Sigmoid colon (tissue), 4 donors: ENCODE measurements at regions not wholly inside any gene's neighbourhood (a gene's known extent, or its start where the extent isn't known, plus 50 kb on each side); places are given as distances from the start of the nearest gene placed in this dataset.

ENCODE experiments used
- POLR2A ChIP-seq, 2 donors: fragments of 450-650 bp; IDR thresholded peaks; one replicate each; pipeline ENCODE4 v1.6.1; 2016; ENCODE audit warnings: antibody characterized with exemption in 2 of 2, mild to moderate bottlenecking in 2 of 2, moderate library complexity in 2 of 2
- POLR2AphosphoS5 ChIP-seq, 4 donors: sonication (generic); formaldehyde crosslinking; IDR thresholded peaks; one replicate each; pipeline ENCODE4 v1.6.1; 2017; ENCODE audit warnings: antibody characterized with exemption in 4 of 4
- TF ChIP-seq, protein P1 (sequence below), 4 experiments: fragments of 450-650 bp in 3 of 4; fragments of 200-600 bp in 1 of 4; IDR thresholded peaks; one replicate each; pipeline ENCODE4 v1.5.1; 2016 to 2019; ENCODE audit warnings: antibody characterized with exemption in 4 of 4, mild to moderate bottlenecking in 3 of 4, moderate library complexity in 2 of 4

DNA sequence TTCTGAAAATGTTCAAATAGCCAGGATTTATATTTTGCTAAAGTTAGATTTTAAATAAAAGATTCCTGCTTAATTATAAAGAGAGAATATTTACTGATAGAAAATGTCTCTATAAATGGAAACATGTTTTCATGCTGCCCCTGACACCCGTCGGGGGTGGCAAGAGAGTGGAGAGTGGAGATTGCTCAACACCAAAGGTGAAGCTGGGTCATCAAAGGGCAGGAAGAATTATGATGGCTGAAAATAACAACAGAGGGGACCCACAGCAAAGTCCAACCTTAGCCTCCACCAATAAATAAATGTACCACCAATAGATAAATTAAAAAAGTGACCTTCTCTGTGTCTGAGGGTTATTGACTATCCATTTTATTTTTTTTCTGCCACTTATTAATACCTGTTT lies 326.8 kb upstream of the GYPC start:
- TF ChIP-seq, protein P1, sequence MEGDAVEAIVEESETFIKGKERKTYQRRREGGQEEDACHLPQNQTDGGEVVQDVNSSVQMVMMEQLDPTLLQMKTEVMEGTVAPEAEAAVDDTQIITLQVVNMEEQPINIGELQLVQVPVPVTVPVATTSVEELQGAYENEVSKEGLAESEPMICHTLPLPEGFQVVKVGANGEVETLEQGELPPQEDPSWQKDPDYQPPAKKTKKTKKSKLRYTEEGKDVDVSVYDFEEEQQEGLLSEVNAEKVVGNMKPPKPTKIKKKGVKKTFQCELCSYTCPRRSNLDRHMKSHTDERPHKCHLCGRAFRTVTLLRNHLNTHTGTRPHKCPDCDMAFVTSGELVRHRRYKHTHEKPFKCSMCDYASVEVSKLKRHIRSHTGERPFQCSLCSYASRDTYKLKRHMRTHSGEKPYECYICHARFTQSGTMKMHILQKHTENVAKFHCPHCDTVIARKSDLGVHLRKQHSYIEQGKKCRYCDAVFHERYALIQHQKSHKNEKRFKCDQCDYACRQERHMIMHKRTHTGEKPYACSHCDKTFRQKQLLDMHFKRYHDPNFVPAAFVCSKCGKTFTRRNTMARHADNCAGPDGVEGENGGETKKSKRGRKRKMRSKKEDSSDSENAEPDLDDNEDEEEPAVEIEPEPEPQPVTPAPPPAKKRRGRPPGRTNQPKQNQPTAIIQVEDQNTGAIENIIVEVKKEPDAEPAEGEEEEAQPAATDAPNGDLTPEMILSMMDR (IDR thresholded peaks at IDR 0.05), result no peak
- TF ChIP-seq POLR2AphosphoS5 (IDR thresholded peaks at IDR 0.05) (no peak), POLR2A (IDR thresholded peaks at IDR 0.05) (no peak)
